ENCODE measurements at regions not wholly inside any gene's neighbourhood (a gene's known extent, or its start where the extent isn't known, plus 50 kb on each side); places are given as distances from the start of the nearest gene placed in this dataset.

DNA sequence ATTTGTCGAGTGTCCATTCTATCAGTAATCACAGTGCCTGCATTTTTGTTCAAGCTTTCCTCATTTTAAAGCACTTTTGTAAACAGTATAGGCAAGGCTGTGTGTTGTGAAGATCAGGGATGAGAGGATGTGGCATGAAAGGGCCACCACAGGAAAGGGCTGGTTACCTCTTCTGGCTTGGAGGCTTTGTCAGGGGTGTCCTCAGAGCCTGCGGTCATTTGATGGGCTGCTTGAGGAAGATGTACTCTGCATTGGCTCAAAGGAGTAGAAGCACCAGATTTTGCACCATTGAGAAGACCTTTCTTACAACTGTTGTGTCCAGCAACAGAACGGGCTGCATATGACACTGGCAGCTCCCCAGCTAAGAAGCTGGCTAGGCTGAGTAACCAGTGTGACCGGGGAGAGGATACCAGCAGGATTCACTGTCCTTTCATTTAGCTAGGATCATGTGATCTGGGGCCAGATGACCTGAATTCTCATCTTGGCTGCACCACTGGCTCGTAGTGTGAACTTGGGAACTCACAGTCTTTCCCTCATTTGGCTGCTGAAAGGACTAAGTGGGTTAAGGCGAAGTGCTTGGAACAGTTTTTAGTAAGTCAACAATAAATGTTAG is 380.2 kb downstream of the FGF9 start:
- no peak for FAIRE-seq
- DNase-seq (ENCODE audit: low spot score) = no peak

- no peak for FAIRE-seq
- no peak for DNase-seq (ENCODE audit: low spot score)
Observed at GRCh38 chr13:22053053-22053452, 382.2 kb downstream of the FGF9 start.

- FAIRE-seq = no peak
- DNase-seq (ENCODE audit: low spot score) = no peak
Observed at GRCh38 chr13:22055259-22055658, 384.4 kb downstream of the FGF9 start.

DNA sequence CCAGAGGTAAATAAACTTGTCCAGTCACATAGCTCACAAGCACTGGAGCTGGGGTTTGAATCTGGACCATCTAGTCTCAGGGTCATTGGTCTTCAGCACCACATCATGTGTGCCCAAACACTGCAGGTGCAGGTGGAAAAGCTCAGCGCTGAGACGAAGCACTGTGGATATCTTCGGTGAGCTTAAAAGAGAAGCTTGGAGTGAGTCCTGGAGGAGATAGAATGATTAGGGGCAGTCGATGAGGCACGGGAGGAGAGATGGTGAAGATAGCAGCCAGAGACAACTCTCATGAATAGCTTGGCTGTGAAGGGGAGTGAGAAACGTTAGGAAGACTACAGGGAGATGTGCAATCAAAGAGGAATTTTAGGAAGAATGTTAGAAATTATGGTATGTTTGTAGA is 389.3 kb downstream of the FGF9 start:
- no peak for FAIRE-seq
- DNase-seq (ENCODE audit: low spot score) = no peak

- DNase-seq (ENCODE audit: low spot score) = no peak
- no peak for FAIRE-seq
Observed at GRCh38 chr13:22061371-22061805, 390.5 kb downstream of the FGF9 start.

GRCh38 chr13:22061806-22062391 is 391.0 kb downstream of the FGF9 start:
- FAIRE-seq = no peak
- no peak for DNase-seq (ENCODE audit: low spot score)

- FAIRE-seq (no peak), DNase-seq (ENCODE audit: low spot score) (no peak)
Observed at GRCh38 chr13:22062478-22063205, 391.8 kb downstream of the FGF9 start.

- FAIRE-seq = no peak
- no peak for DNase-seq (ENCODE audit: low spot score)
Observed at GRCh38 chr13:22063416-22064124, 392.7 kb downstream of the FGF9 start.

DNA sequence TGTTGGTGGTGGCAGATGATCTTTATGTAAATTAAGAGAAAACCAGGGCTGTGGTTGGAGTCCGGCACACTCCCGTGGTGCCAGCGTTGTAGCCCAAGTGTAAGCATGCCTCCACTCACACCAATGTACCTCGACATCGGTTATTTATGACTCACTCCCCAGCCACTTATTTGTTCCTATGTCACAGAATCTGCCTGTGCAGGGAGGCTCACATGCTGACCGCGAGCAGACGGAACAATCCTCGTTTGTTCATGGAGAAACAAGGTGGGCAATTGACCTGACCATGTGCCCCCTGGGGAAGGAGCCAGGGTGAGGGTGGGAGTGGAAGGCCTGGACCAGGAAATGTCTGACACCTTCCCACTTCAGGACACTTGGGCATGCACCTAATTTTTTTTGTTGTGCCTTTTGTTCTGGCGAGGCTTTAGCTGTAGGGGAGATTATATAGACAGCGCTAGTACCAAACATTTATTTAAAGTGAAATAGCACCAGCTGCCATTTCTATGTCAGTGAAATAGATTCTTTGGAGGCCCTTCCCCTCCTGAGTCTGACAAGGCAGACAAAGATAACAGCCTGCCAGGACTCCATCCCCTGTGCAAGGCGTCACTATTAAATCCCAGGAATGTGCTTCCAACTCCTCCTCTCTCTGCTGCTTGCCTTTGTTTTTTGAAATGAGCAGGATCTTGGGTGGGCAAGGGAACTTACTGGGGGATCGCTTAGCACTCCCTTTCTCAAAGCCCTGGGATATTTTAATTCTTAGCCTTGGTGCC is 394.2 kb downstream of the FGF9 start:
- FAIRE-seq (no peak), DNase-seq (ENCODE audit: low spot score) (no peak)

DNA sequence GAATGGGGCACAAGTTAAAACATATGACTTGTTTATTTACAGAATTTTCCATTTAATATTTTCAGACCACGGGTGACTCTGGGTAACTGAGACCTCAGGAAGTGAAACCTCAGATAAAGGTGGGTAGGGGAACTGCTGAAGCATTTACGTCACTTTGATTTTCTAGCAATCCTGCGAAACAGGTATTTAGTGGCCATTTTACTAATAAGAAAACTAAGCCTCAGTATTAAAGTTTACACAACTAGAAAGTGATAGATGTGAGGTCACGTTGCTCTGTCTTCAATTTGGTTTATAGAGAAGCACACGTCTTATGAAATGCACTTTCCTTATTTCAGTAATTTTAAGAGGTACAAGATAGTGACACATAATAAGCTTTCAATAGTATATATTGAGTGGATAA is 402.8 kb downstream of the FGF9 start:
- no peak for DNase-seq (ENCODE audit: low spot score)

GRCh38 chr13:22074403-22074802 is 403.5 kb downstream of the FGF9 start:
- no peak for DNase-seq (ENCODE audit: low spot score)
- no peak for FAIRE-seq

More for the DNA sequence above, 402.8 kb downstream of the FGF9 start:
- FAIRE-seq = no peak

DNA sequence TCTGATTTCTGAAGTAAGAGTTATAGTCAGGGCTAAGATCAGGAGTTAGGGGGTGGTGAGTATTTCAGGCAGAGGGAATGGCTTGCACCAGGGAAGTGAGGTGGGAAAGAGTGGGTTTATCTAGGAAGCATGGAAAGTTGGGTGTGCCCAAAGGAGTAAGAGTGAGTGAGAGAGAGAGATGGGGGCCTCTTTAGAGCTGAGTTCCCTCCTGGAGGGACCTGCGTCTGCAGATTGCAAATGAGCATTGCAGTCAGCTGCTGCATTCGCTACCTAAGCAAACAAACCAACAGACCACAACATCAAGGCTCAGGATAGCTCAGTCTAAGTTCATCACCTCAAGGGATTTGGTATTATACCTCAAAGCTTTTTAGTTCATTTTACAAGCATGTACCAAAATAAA is 405.8 kb downstream of the FGF9 start:
- no peak for FAIRE-seq

GRCh38 chr13:22077205-22077683 is 406.4 kb downstream of the FGF9 start:
- no peak for DNase-seq (ENCODE audit: low spot score)
- no peak for FAIRE-seq

More for the DNA sequence above, 405.8 kb downstream of the FGF9 start:
- DNase-seq (ENCODE audit: low spot score) = no peak

GRCh38 chr13:22077764-22078163 is 406.9 kb downstream of the FGF9 start:
- FAIRE-seq (no peak), DNase-seq (ENCODE audit: low spot score) (no peak)

GRCh38 chr13:22079961-22080360 is 409.1 kb downstream of the FGF9 start:
- DNase-seq (ENCODE audit: low spot score) = no peak
- FAIRE-seq = no peak

DNA sequence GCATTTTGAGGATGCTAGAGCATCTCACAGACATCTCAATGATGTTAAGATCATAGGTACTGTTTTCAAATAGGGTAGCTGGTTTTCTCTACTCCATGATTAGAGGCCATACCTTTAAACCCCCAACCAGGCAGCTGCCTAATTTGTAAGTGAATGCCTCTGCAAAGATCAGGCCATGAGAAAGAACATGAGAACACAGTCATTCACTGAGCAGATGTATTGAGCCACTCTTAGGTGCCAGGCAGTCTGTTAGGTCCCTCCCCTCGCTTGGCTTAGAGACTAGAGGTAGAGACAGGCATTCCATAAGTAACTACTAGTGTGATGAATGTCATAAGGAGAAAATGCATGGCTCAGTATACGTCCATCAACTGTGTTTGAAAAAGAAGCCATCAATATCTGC is 410.0 kb downstream of the FGF9 start:
- no peak for FAIRE-seq

GRCh38 chr13:22081430-22081829 is 410.6 kb downstream of the FGF9 start:
- FAIRE-seq (no peak), DNase-seq (ENCODE audit: low spot score) (no peak)

More for the DNA sequence above, 410.0 kb downstream of the FGF9 start:
- no peak for DNase-seq (ENCODE audit: low spot score)

GRCh38 chr13:22082030-22082429 is 411.2 kb downstream of the FGF9 start:
- no peak for FAIRE-seq
- DNase-seq (ENCODE audit: low spot score) = no peak

DNA sequence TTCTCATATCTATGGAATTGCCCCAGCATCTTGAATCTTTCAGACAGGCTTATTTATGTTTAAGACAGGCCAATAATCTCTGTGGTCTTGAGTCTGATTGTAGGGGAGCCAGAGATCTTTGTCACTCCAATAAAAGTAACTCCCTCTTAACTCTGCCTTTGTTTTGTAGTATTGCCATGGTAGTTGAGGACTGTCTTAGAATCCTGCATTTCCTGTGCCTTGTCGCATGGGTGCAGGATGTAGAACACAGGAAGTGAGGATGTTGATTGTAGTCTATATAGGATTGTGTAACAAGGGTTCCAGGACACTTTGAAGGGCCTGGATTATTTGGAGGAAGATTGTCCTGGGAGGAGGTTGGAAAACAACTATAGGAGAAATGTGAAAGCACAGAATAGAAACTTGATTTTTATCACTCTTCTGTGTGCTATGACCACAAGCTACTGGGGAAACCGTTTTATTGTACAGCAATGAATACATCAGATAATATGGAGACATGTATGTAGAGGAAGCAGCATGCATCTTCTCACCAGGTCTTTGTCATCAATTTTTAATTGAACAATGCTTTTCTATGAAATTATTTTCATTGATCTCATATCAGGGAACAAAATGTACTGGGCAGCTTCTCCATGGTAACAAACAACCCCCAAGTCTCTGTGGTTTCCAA is 411.7 kb downstream of the FGF9 start:
- DNase-seq (ENCODE audit: low spot score) (no peak), FAIRE-seq (no peak)

GRCh38 chr13:22085001-22085400 is 414.1 kb downstream of the FGF9 start:
- DNase-seq (ENCODE audit: low spot score) (no peak), FAIRE-seq (no peak)
